ENCODE measurements at regions not wholly inside any gene's neighbourhood (a gene's known extent, or its start where the extent isn't known, plus 50 kb on each side); places are given as distances from the start of the nearest gene placed in this dataset.

DNA sequence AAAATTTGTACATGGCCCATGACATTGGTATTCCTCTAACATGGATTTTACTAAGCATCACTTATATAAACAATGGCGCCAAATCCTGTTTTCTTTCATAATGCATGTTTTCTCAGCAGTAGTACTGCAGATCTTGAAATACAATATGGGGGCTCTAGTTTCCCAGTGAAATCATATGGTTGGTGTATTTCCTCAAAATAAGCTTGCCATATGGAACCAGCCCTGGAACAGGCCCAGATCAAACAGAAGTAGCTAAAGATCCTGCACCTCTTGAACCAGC is 163.9 kb downstream of the ZNF608 start:
- no peak for DNase-seq

- DNase-seq: no peak
Observed at GRCh38 chr5:124581738-124582560, 164.5 kb downstream of the ZNF608 start.

GRCh38 chr5:124580925-124581737 is 165.3 kb downstream of the ZNF608 start:
- DNase-seq: no peak

- no peak for DNase-seq
Observed at GRCh38 chr5:124580512-124580911, 165.9 kb downstream of the ZNF608 start.

DNA sequence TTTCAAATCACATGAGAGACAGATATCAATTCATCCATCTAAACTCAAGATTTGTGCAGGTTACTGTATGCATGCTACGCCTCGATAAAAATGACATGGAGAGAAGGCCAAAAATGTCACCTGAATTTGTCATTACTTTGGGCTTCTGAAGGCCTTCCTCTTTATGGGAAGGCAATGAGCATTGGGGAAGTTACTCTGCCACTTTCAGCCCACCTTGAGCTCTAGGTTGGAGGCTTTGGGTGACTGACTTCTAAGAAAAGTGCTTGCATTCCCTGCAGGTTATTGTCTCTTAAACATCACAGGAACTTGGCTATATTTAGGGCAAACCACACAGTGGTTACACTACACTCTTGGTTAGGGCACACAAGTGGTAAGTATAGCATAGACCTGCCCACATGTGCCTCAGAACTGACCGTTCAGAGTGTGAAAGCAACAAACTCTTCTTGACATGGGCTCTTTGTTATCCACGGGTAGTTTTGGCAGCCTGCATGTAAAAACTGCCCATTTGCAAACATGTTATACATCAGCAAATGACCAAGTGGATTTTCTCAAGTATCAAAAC is 169.5 kb downstream of the ZNF608 start:
- DNase-seq: no peak

GRCh38 chr5:124575725-124576124 is 170.7 kb downstream of the ZNF608 start:
- no peak for DNase-seq

- no peak for DNase-seq
Observed at GRCh38 chr5:124574521-124575436, 171.7 kb downstream of the ZNF608 start.

DNA sequence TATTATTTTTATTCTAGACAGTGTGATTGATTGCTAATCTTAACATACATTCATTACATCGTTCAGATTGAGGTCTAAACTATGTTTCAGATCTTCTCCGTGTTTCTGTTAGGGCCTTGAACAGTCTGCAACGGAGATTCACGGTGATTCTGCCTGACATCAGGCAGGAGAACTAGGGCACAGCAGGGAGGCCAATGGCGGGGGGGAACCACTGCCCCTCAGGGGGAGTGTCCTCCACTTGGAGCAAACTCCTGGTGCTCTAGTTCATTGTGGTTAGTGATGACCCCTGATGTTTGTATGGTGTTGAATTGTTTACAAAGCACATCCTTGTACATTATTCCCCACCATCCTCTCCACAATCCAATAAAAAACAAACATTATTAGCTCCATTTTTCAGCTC is 173.5 kb downstream of the ZNF608 start:
- DNase-seq: no peak

- no peak for DNase-seq
Observed at GRCh38 chr5:124570285-124571035, 176.0 kb downstream of the ZNF608 start.

DNA sequence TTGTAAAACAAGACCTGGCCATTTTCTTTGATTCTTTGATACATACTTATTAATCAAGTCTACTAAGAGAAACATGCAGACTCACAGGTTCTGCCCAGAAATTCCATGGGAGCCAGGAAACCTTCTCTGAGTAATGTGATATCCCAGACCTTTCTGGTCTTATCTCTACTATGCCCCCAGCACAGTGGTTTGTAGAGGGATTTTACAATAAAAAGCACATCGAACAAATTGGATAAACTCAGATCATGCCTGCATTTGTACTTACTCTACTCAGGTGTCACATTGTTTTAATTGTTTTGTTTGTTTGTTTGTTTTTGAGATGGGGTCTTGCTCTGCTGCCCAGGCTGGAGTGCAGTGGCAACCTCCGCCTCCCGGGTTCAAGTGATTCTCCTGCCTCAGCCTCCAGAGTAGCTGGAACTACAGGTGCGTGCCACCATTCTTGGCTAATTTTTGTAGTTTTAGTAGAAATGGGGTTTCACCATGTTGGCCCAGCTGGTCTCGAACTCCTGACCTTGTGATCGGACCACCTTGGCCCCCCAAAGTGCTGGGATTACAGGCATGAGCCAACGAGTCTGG is 179.5 kb downstream of the ZNF608 start:
- DNase-seq: no peak

GRCh38 chr5:124561451-124561850 is 185.0 kb downstream of the ZNF608 start:
- DNase-seq: no peak

DNA sequence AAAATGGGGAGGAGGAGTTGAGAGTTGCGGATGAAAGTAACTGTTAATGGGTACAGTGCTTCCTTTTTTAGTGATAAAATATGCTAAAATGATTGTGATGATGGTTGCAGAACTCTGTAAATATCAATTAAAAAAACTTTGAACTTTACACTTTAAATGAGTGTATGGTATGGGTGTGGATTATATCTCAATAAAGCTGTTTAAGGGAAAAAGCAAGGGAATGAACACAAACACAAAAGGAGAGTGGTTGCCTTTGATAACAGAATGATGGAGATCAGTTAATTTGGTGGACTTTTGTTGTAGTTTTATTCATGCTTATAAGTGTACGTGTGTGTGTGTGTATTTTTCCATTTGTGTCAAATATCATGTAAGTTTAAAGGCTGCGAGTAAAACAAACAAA is 186.1 kb downstream of the ZNF608 start:
- DNase-seq: no peak

DNA sequence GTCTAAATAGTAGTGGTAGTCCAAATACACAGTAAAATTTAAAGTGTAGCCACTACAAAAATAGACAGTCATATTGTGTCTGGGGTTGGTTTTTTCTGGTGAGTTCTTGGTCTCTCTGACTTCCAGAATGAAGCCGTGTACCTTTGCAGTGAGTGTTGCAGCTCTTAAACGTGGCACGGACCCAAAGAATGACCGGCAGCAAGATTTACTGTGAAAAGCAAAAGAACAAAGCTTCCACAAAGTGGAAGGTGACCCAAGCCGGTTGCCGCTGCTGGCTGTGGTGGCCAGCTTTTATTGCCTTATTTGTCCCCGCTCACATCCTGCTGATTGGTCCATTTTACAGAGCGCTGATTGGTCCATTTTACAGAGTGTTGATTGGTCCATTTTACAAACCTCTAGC is 188.7 kb downstream of the ZNF608 start:
- DNase-seq: no peak

DNA sequence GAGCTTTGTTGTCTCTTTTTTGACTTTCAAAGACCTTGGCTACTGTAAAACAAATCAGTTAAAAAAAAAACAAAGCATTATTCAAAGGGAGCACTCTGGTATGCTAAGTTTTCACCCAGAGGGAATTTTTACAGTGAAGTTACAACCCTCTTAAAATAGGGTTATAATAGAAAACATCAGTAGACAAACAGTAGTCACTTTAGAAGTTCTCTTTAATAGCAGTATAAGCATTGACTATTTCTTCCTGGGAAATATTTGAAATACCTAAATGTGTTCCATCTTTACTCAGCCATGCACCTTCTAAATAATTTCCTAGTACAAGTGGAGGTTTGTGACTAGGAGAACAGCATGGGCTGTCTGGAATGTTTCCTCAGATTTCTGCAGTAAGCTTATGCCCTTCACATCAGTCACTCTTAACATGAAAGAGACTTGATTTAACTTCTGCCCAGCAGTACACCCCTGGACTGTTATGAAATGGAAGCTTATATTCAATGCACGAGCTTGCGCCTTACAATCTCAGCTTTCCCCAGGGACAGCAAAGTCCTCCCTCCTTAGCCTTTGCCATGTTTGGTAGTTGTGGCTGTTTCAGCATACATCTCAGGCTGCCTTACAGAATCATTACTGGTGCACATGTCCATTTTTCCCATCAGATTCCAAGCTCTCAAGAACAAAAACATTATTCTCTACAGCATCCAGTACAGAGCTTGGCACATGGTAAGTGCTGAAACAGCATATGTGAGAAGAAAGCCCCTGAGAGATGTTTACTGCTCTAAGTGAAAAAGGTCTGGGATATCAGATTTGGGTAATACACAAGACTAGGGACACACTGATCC is 191.5 kb downstream of the ZNF608 start:
- no peak for DNase-seq

GRCh38 chr5:124553911-124554310 is 192.5 kb downstream of the ZNF608 start:
- no peak for DNase-seq

DNA sequence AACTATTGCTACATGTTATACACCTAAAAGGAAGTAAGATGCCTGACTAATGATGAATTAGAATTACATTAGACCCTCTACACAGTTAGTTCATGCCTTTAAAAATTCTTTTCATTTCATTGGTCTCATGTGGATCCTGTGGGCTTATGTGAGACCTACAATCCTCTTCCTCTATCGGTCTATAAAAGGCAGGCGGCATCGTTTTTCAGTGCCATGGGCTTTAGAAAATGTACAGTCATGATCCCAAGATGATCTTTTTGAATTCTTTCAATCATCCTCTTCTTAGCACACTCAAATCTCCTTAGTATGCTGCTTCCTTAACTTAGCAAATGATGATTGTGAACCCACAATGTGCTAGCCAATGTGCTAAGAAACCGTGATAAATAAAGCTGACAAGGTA is 193.9 kb downstream of the ZNF608 start:
- DNase-seq: no peak

- no peak for DNase-seq
Observed at GRCh38 chr5:124551939-124552279, 194.5 kb downstream of the ZNF608 start.

DNA sequence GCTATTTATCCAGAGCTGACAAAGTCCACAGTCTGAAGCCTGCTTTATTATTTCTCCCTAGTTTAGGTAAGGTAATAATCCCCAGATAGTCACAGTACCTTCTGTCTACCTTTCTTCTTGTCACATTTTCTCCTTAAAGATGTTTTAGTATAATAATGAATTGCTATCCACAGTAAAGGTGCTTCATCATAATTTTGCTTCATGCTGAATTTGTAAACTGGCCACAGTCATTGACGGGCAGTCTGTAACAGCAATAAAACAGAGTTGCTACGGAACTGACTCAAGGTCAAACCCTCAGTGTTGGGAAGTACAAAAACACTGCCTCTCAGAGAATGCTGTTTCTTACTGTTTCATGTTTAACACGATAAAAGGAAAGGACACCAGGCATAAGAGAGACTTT is 195.7 kb downstream of the ZNF608 start:
- DNase-seq: no peak

- DNase-seq: no peak
Observed at GRCh38 chr5:124549891-124550436, 196.5 kb downstream of the ZNF608 start.

- DNase-seq: no peak
Observed at GRCh38 chr5:124546643-124547042, 199.8 kb downstream of the ZNF608 start.
